Thyroid gland (tissue), 4 donors: ENCODE measurements at regions not wholly inside any gene's neighbourhood (a gene's known extent, or its start where the extent isn't known, plus 50 kb on each side); places are given as distances from the start of the nearest gene placed in this dataset.

ENCODE experiments used
- POLR2A ChIP-seq, 2 donors: fragments of 450-650 bp; IDR thresholded peaks; one replicate each; pipeline ENCODE4 v1.6.1; 2017; ENCODE audit warnings: antibody characterized with exemption in 2 of 2, mild to moderate bottlenecking in 2 of 2, moderate library complexity in 1 of 2
- TF ChIP-seq, protein P1 (sequence below), 6 experiments: fragments of 200-600 bp in 3 of 6; fragments of 450-650 bp in 3 of 6; sonication (generic) in 3 of 6; IDR thresholded peaks; one replicate each; pipeline ENCODE4 v1.5.1; 2016 to 2019; ENCODE audit warnings: antibody characterized with exemption in 6 of 6, mild to moderate bottlenecking in 2 of 6, inconsistent platforms in 1 of 6, moderate library complexity in 1 of 6

GRCh38 chr11:32015427-32015826 lies 75.4 kb upstream of the RCN1 start:
- TF ChIP-seq POLR2A (IDR thresholded peaks at IDR 0.05): no peak
- TF ChIP-seq, protein P1, sequence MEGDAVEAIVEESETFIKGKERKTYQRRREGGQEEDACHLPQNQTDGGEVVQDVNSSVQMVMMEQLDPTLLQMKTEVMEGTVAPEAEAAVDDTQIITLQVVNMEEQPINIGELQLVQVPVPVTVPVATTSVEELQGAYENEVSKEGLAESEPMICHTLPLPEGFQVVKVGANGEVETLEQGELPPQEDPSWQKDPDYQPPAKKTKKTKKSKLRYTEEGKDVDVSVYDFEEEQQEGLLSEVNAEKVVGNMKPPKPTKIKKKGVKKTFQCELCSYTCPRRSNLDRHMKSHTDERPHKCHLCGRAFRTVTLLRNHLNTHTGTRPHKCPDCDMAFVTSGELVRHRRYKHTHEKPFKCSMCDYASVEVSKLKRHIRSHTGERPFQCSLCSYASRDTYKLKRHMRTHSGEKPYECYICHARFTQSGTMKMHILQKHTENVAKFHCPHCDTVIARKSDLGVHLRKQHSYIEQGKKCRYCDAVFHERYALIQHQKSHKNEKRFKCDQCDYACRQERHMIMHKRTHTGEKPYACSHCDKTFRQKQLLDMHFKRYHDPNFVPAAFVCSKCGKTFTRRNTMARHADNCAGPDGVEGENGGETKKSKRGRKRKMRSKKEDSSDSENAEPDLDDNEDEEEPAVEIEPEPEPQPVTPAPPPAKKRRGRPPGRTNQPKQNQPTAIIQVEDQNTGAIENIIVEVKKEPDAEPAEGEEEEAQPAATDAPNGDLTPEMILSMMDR (IDR thresholded peaks at IDR 0.05): no peak
